Common myeloid progenitor, CD34-positive (primary cell): ENCODE measurements at regions not wholly inside any gene's neighbourhood (a gene's known extent, or its start where the extent isn't known, plus 50 kb on each side); places are given as distances from the start of the nearest gene placed in this dataset.

Source experiments
- CTCF ChIA-PET: fragments of 350-600 bp; sonication (Branson Sonifier 250); formaldehyde crosslinking; loops from one replicate; lab custom pipeline; 2021; ENCODE audit warnings: antibody characterized with exemption; lab: Charles Lee
- POLR2A ChIA-PET: fragments of 350-600 bp; sonication (Branson Sonifier 250); formaldehyde crosslinking; loops from one replicate; lab custom pipeline; 2021; ENCODE audit warnings: antibody characterized with exemption; lab: Charles Lee
- DNase-seq, 3 donors: peaks; one replicate each; pipeline versions ENCODE4 v3.0.0 to v3.0.0-alpha.2; 2013
- H3K27ac ChIP-seq, 2 experiments: 1 replicate in 1 of 2; 2 replicates in 1 of 2; pipeline ENCODE4 v1.7.0; 2013; ENCODE audit warnings: inconsistent platforms in 2 of 2, low read length in 2 of 2, mild to moderate bottlenecking in 2 of 2, low read depth in 1 of 2, moderate library complexity in 1 of 2; ENCODE audit not compliant: severe bottlenecking in 2 of 2, insufficient read depth in 1 of 2, poor library complexity in 1 of 2
- H3K27me3 ChIP-seq, 5 experiments: replicated peaks in 2 of 5; 1 replicate in 3 of 5; 2 replicates in 2 of 5; pipeline versions ENCODE4 v1.6.1 to v1.7.0; 2013; ENCODE audit warnings: low read length in 4 of 5, mild to moderate bottlenecking in 2 of 5, moderate library complexity in 2 of 5, inconsistent platforms in 1 of 5; ENCODE audit not compliant: insufficient read depth in 5 of 5, control insufficient read depth in 4 of 5
- H3K36me3 ChIP-seq, 4 experiments: 1 replicate in 2 of 4; 2 replicates in 2 of 4; pipeline versions ENCODE4 v1.6.1 to v1.7.0; 2013; ENCODE audit warnings: low read length in 3 of 4, control low read depth in 1 of 4, mild to moderate bottlenecking in 1 of 4; ENCODE audit not compliant: control insufficient read depth in 4 of 4, insufficient read depth in 4 of 4
- H3K4me1 ChIP-seq, 4 experiments: 1 replicate in 3 of 4; 2 replicates in 1 of 4; pipeline versions ENCODE4 v1.6.1 to v1.7.1; 2013; ENCODE audit warnings: low read length in 3 of 4, mild to moderate bottlenecking in 3 of 4, control low read depth in 1 of 4, inconsistent platforms in 1 of 4, moderate library complexity in 1 of 4; ENCODE audit not compliant: control insufficient read depth in 4 of 4, insufficient read depth in 4 of 4; ENCODE audit errors: control extremely low read depth in 1 of 4
- H3K4me3 ChIP-seq, 7 experiments: 1 replicate in 4 of 7; 2 replicates in 3 of 7; pipeline versions ENCODE4 v1.5.1 to v1.7.0; 2013; ENCODE audit warnings: mild to moderate bottlenecking in 7 of 7, low read length in 6 of 7, moderate library complexity in 6 of 7, inconsistent platforms in 2 of 7, low read depth in 2 of 7, control low read depth in 1 of 7; ENCODE audit not compliant: insufficient read depth in 4 of 7, control insufficient read depth in 1 of 7; ENCODE audit errors: extremely low read depth in 1 of 7
- H3K9me3 ChIP-seq, 5 experiments: 1 replicate in 4 of 5; 2 replicates in 1 of 5; pipeline versions ENCODE4 v1.6.1 to v1.7.1; 2013; ENCODE audit warnings: low read length in 4 of 5, mild to moderate bottlenecking in 2 of 5, inconsistent platforms in 1 of 5, low read depth in 1 of 5, moderate library complexity in 1 of 5; ENCODE audit not compliant: control insufficient read depth in 4 of 5, insufficient read depth in 2 of 5; ENCODE audit errors: control extremely low read depth in 1 of 5
- WGBS: methylation state at CpG from one replicate; pipeline ENCODE4 v1.1.5; 2013; ENCODE audit not compliant: insufficient coverage; 5-methylcytosine and 5-hydroxymethylcytosine counted together

DNA sequence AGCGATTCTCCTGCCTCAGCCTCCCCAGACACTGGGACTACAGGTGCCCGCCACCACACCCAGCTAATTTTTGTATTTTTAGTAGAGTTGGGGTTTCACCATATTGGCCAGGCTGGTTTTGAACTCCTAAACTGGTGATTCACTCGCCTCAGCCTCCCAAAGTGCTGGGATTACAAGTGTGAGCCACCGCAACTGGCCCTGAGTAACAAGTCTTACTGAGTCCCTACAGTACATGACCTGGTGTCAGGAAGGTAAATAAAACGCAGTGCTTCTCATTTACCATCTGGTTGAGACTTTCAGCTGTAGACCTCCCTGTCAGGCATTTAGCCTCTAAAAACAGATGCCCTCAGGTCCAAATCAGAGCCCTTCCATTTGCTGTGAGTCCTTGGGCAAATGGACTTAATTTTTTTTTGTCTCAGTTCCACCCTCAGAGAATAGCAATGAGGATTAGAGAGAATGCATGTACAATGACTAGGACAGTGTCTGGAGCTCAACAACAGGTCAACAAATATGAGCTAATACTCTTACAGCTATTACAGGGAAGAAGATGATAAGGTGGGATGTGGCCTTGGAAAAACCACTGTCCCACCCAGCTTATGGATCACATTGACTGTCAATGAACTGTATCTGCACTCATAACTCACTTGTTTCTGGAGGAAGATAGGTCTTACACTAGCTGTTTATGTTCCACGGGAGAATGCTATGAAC, 70.5 kb downstream of the PHLDA1 start:
- H3K27me3 ChIP-seq, result peaks cover 0 to 4% (median 2%) of the 10 kb centered on the region in 5 experiments
- ChIA-PET POLR2A (no interaction called here), CTCF (interaction anchor here (0.5 kb wide), 1 partner anchor 14 kb away, joined by 3 read pairs; no protein-coding TSS in a partner anchor)
- H3K9me3 ChIP-seq, result no peaks in the 10 kb centered on the region
- peaks cover 0 to 6% (median 0%) of the 10 kb centered on the region in 4 experiments for H3K4me1 ChIP-seq
- no peaks in the 10 kb centered on the region for H3K36me3 ChIP-seq
- 95% methylated on average over 4 of the region's 6 CpGs for WGBS
- no peak for DNase-seq
- no peak overlapping the region for H3K27ac ChIP-seq
- H3K4me3 ChIP-seq, result no peak overlapping the region

DNA sequence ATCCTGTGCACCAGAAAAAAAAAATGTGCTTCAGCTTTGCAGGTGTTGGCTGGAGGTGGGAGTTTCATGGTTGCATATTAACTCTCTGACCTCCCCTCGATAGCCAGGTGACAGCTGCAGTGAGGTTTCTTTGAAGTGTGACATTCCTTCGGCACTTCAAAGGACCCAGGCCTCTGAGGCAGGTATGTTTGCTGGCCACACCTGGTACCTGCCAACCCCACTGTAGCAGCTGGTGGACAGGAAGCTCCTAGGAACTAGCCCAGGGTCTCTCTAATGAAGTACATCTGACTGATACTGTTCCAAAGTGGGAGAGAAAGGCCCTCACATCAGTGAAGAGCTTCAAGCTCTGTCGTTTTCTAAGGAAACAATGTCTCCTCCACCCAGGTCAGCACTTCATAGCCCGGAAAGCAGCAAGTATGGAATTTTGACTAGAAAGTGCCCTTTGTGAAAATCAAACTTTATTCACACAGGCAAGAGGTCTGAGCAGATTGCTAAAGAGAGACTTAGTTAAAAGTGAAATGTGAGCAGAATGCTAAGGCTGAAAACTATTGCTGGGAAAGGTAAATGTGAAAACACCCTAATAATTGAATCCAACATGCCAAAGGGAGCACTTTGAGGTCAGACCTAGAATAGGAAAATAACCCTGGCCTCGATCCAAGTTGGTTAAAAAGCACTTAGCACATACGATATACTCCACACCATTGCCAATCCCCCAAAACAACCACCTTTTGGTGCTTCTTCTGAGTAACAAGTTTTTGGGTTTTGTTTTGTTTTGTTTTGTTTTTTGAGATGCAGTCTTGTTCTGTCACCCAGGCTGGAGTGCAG, 71.3 kb downstream of the PHLDA1 start:
- CTCF ChIA-PET, result no interaction called here
- POLR2A ChIA-PET, result no interaction called here
- Histone ChIP-seq H3K36me3 (no peaks in the 10 kb centered on the region), H3K27me3 (peaks cover 0 to 4% (median 2%) of the 10 kb centered on the region in 5 experiments), H3K4me3 (no peak overlapping the region), H3K9me3 (no peaks in the 10 kb centered on the region), H3K4me1 (peaks cover 0 to 6% (median 0%) of the 10 kb centered on the region in 4 experiments), H3K27ac (no peak overlapping the region)
- no peak for DNase-seq
- WGBS, result 97% methylated on average over 4 of the region's 6 CpGs

DNA sequence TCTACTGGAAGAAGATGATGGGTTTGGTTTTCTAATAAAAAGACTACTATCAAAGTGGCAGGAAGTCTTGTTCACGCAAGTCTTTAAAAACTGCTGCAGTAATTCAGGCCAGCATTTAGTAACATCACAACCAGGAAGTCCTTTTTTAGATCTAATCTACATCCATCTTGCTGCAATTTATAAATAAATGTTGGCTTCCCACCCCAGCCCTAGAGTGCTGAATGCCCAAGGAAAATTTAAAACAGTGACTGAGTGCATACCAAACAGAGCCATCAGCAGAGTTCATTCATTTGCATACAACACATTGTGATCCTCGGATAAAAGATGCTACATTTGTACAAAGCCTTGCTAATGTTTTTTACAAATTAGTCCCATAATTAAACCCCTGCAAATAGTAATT, 72.1 kb downstream of the PHLDA1 start:
- no peak for DNase-seq
- H3K27ac ChIP-seq, result no peak overlapping the region
- ChIA-PET POLR2A (no interaction called here), CTCF (no interaction called here)
- no peaks in the 10 kb centered on the region for H3K9me3 ChIP-seq
- peaks cover 0 to 5% (median 0%) of the 10 kb centered on the region in 4 experiments for H3K4me1 ChIP-seq
- H3K4me3 ChIP-seq, result no peak overlapping the region
- WGBS, result 62% methylated on average over 2 of the region's 2 CpGs
- H3K27me3 ChIP-seq, result peaks cover 0 to 6% (median 2%) of the 10 kb centered on the region in 5 experiments
- no peaks in the 10 kb centered on the region for H3K36me3 ChIP-seq

DNA sequence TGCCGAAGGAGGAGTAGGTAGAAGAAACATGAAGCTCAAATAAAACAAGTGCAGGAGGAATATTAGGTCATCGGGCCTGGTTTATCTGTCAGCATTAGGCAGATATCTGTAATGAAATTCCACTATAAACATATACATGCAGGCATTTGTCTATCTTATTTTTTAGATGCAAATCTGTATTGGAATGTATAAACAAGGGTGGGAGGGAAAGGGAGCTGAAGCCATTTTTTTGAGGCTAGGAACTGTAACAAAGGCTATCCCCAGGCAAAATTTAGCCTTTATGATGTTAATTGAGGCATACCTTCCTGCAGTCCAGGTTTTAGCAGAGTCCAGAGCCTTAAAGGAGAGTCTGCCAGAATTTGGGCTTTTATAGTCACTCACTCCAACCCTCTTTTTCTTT, 72.5 kb downstream of the PHLDA1 start:
- Histone ChIP-seq H3K4me1 (peaks cover 0 to 3% (median 0%) of the 10 kb centered on the region in 4 experiments), H3K27ac (no peak overlapping the region), H3K36me3 (no peaks in the 10 kb centered on the region), H3K4me3 (no peak overlapping the region), H3K27me3 (peaks cover 0 to 6% (median 2%) of the 10 kb centered on the region in 5 experiments), H3K9me3 (no peaks in the 10 kb centered on the region)
- DNase-seq, result no peak
- CTCF ChIA-PET, result no interaction called here
- WGBS, result no CpG with 5 or more reads among the region's 2 CpGs
- POLR2A ChIA-PET, result no interaction called here

DNA sequence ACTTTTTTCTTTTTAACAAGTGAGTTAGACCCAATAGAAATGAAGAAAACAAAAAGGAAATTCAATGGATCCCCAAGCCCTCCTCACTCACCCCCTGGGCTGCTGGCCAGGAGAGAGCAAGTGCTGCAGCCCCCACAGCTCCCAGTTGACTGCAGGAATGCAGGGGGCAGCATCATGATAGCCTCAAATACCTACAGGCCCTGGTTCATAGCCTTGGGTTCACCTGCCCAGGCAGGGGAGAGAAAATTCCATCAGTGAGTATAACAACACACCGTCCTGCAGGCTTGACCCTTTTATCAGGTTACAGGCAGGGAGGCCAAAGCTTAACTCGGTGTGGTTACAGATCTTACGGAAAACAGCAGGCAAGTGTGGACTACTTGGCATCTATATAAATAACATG, 76.3 kb downstream of the PHLDA1 start:
- Histone ChIP-seq H3K4me1 (no peaks in the 10 kb centered on the region), H3K36me3 (no peaks in the 10 kb centered on the region), H3K9me3 (no peaks in the 10 kb centered on the region), H3K27ac (no peak overlapping the region), H3K4me3 (no peak overlapping the region), H3K27me3 (peaks cover 0 to 9% (median 2%) of the 10 kb centered on the region in 5 experiments)
- CTCF ChIA-PET, result interaction anchor here (0.7 kb wide), 1 partner anchor 221 kb away, joined by 3 read pairs; no protein-coding TSS in a partner anchor
- POLR2A ChIA-PET, result no interaction called here
- DNase-seq, result no peak
- WGBS, result 100% methylated on average over 2 of the region's 3 CpGs

DNA sequence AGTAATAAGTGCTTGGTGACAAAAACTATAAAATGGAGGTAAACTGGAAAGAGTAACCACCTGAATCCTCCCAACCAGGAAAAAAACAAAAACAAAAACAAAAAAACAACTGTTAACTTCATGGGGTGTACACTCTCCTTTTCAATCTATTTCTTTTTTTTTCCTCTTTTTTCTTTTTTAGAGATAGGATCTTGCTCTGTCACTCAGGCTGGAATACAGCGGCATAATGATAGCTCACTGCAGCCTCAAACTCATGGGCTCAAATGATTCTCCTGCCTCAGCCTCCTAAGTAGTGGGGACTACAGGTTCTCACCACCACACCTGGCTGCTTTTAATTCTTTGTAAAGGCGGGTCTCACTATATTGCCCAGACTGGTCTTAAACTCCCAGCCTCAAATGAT, 76.8 kb downstream of the PHLDA1 start:
- Histone ChIP-seq H3K36me3 (no peaks in the 10 kb centered on the region), H3K27me3 (peaks cover 0 to 9% (median 2%) of the 10 kb centered on the region in 5 experiments), H3K9me3 (no peaks in the 10 kb centered on the region), H3K4me1 (no peaks in the 10 kb centered on the region), H3K4me3 (no peak overlapping the region), H3K27ac (no peak overlapping the region)
- ChIA-PET CTCF (no interaction called here), POLR2A (no interaction called here)
- DNase-seq, result no peak
- WGBS, result 100% methylated on average over 2 of the region's 2 CpGs

DNA sequence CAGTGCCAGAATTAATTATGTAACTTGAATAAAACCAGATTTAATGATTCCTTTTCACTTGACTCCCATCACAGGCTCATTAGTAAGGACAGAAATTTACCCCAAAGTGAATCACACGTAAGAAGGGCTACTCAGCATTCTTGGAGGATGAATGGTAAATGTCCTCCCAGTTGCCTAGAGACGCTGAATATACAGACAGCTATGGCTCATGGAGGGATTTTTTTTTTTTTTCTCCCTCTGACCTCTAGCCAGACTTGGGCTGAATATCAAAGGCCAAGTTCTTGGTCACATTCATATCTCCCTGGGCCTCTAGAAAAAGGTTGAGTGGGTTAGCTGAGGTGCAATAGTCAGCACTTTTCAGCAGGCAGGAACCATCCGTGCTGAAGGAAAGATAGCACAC, 77.5 kb downstream of the PHLDA1 start:
- ChIA-PET POLR2A (no interaction called here), CTCF (no interaction called here)
- H3K27ac ChIP-seq, result no peak overlapping the region
- no peak overlapping the region for H3K4me3 ChIP-seq
- WGBS, result 93% methylated on average over 2 of the region's 3 CpGs
- H3K36me3 ChIP-seq, result no peaks in the 10 kb centered on the region
- no peaks in the 10 kb centered on the region for H3K4me1 ChIP-seq
- DNase-seq, result no peak
- peaks cover 0 to 9% (median 2%) of the 10 kb centered on the region in 5 experiments for H3K27me3 ChIP-seq
- no peaks in the 10 kb centered on the region for H3K9me3 ChIP-seq
